NCI-H2196 treated with DMSO at 0.1 percent for 48 hours (cell line): ENCODE measurements at regions not wholly inside any gene's neighbourhood (a gene's known extent, or its start where the extent isn't known, plus 50 kb on each side); places are given as distances from the start of the nearest gene placed in this dataset.
"Not testable (repeated sequence)": the region's sequence is repeated elsewhere in the genome, so short reads cannot be mapped to it uniquely, and the experiment has no call there.

Experiments used
- DNase-seq: peaks from one replicate; lab custom pipeline; 2025; ENCODE audit not compliant: unreplicated experiment; lab: John Stamatoyannopoulos, UW

GRCh38 chr11:23730307-23730998 is 766.4 kb upstream of the LUZP2 start:
- no peak for DNase-seq

- DNase-seq: no peak
Observed at GRCh38 chr11:23732026-23732425, 764.8 kb upstream of the LUZP2 start.

- DNase-seq: no peak
Observed at GRCh38 chr11:23746896-23747295, 750.0 kb upstream of the LUZP2 start.

- DNase-seq: no peak
Observed at GRCh38 chr11:23749762-23750430, 747.0 kb upstream of the LUZP2 start.

- DNase-seq: no peak
Observed at GRCh38 chr11:23751280-23751679, 745.6 kb upstream of the LUZP2 start.

GRCh38 chr11:23755076-23755475 is 741.8 kb upstream of the LUZP2 start:
- DNase-seq: no peak

GRCh38 chr11:23755769-23756168 is 741.1 kb upstream of the LUZP2 start:
- DNase-seq: no peak

- no peak for DNase-seq
Observed at GRCh38 chr11:23759489-23759888, 737.4 kb upstream of the LUZP2 start.

GRCh38 chr11:23764286-23764685 is 732.6 kb upstream of the LUZP2 start:
- no peak for DNase-seq

GRCh38 chr11:23765682-23766252 is 731.1 kb upstream of the LUZP2 start:
- DNase-seq: no peak

GRCh38 chr11:23767576-23767975 is 729.3 kb upstream of the LUZP2 start:
- no peak for DNase-seq

- DNase-seq: no peak
Observed at GRCh38 chr11:23769214-23769613, 727.6 kb upstream of the LUZP2 start.

GRCh38 chr11:23772081-23772480 is 724.8 kb upstream of the LUZP2 start:
- no peak for DNase-seq

- DNase-seq: no peak
Observed at GRCh38 chr11:23778971-23779370, 717.9 kb upstream of the LUZP2 start.

- DNase-seq: no peak
Observed at GRCh38 chr11:23780231-23780630, 716.6 kb upstream of the LUZP2 start.

- DNase-seq: no peak
Observed at GRCh38 chr11:23781803-23782560, 714.9 kb upstream of the LUZP2 start.

- not testable (repeated sequence) for DNase-seq
Observed at GRCh38 chr11:23786974-23787373, 709.9 kb upstream of the LUZP2 start.

- DNase-seq: no peak
Observed at GRCh38 chr11:23789200-23789853, 707.5 kb upstream of the LUZP2 start.

- no peak for DNase-seq
Observed at GRCh38 chr11:23789938-23790371, 706.9 kb upstream of the LUZP2 start.

- DNase-seq: no peak
Observed at GRCh38 chr11:23797624-23798419, 699.0 kb upstream of the LUZP2 start.
